ENCODE measurements at regions not wholly inside any gene's neighbourhood (a gene's known extent, or its start where the extent isn't known, plus 50 kb on each side); places are given as distances from the start of the nearest gene placed in this dataset.

- no peak for DNase-seq (ENCODE audit: low spot score)
Observed at GRCh38 chr1:88219521-88219920, 464.6 kb upstream of the PKN2 start.

- DNase-seq (ENCODE audit: low spot score) = peak; percentile 57
Observed at GRCh38 chr1:88221411-88221810, 462.7 kb upstream of the PKN2 start.

- DNase-seq (ENCODE audit: low spot score) = no peak
Observed at GRCh38 chr1:88224906-88225305, 459.2 kb upstream of the PKN2 start.

- DNase-seq (ENCODE audit: low spot score) = no peak
Observed at GRCh38 chr1:88228114-88228513, 456.0 kb upstream of the PKN2 start.

GRCh38 chr1:88230126-88230525, 453.9 kb upstream of the PKN2 start:
- DNase-seq (ENCODE audit: low spot score) = no peak

- DNase-seq (ENCODE audit: low spot score) = peak; percentile 63
Observed at GRCh38 chr1:88237058-88237457, 447.0 kb upstream of the PKN2 start.

GRCh38 chr1:88239205-88239604, 444.9 kb upstream of the PKN2 start:
- no peak for DNase-seq (ENCODE audit: low spot score)

- DNase-seq (ENCODE audit: low spot score) = no peak
Observed at GRCh38 chr1:88247666-88248065, 436.4 kb upstream of the PKN2 start.

GRCh38 chr1:88250915-88251314, 433.2 kb upstream of the PKN2 start:
- DNase-seq (ENCODE audit: low spot score) = no peak

GRCh38 chr1:88252745-88253144, 431.3 kb upstream of the PKN2 start:
- no peak for DNase-seq (ENCODE audit: low spot score)

GRCh38 chr1:88265606-88266005, 418.5 kb upstream of the PKN2 start:
- no peak for DNase-seq (ENCODE audit: low spot score)

- DNase-seq (ENCODE audit: low spot score) = no peak
Observed at GRCh38 chr1:88266051-88266450, 418.0 kb upstream of the PKN2 start.

GRCh38 chr1:88272216-88272615, 411.9 kb upstream of the PKN2 start:
- DNase-seq (ENCODE audit: low spot score) = no peak

- no peak for DNase-seq (ENCODE audit: low spot score)
Observed at GRCh38 chr1:88274431-88274830, 409.6 kb upstream of the PKN2 start.

- no peak for DNase-seq (ENCODE audit: low spot score)
Observed at GRCh38 chr1:88275259-88275862, 408.7 kb upstream of the PKN2 start.

GRCh38 chr1:88276163-88276562, 407.9 kb upstream of the PKN2 start:
- peak; percentile 47 for DNase-seq (ENCODE audit: low spot score)

GRCh38 chr1:88284066-88284465, 400.0 kb upstream of the PKN2 start:
- peak; percentile 16 for DNase-seq (ENCODE audit: low spot score)

GRCh38 chr1:88284666-88285366, 399.3 kb upstream of the PKN2 start:
- DNase-seq (ENCODE audit: low spot score) = no peak

- no peak for DNase-seq (ENCODE audit: low spot score)
Observed at GRCh38 chr1:88286716-88287115, 397.4 kb upstream of the PKN2 start.

- DNase-seq (ENCODE audit: low spot score) = no peak
Observed at GRCh38 chr1:88288571-88288970, 395.5 kb upstream of the PKN2 start.

- no peak for DNase-seq (ENCODE audit: low spot score)
Observed at GRCh38 chr1:88289401-88290102, 394.5 kb upstream of the PKN2 start.

GRCh38 chr1:88291611-88292354, 392.3 kb upstream of the PKN2 start:
- DNase-seq (ENCODE audit: low spot score) = no peak

Data from GM03348 (cell line).